HFF-Myc (cell line): ENCODE measurements at regions not wholly inside any gene's neighbourhood (a gene's known extent, or its start where the extent isn't known, plus 50 kb on each side); places are given as distances from the start of the nearest gene placed in this dataset.

Experiments used
- DNase-seq: peaks from one replicate; pipeline ENCODE4 v3.0.0-alpha.2; 2011; ENCODE audit warnings: low read depth; ENCODE audit errors: extremely low read depth
- H3K4me3 ChIP-seq: replicated peaks from 2 replicates; pipeline ENCODE4 v1.5.1; 2011; ENCODE audit warnings: low read depth, mild to moderate bottlenecking, control low read depth, low read length
- TF ChIP-seq, protein P1 (sequence below): IDR thresholded peaks from 2 replicates; pipeline ENCODE4 v1.5.1; 2012; ENCODE audit warnings: mild to moderate bottlenecking, low read depth, low read length, control low read depth; ENCODE audit errors: missing control alignments

DNA sequence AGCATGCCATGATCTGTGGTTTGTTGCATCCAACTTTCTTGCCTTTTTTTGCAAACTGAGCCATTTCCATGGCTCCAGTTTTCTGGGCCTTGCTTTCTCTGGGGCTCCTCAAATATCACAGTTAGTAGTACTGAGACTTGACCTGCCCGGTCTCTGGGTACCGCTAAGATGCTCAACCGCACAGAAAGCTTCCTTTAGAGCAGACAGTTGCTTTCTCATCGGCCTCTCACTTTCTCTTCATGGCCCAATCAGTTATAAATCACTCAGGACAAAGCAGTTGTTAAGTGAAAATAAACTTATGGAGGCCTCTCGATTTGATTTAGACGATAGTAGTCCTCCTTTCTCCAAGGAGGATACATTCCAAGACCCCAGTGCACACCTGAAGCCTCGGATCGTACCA lies 141.2 kb upstream of the ASB18 start:
- no peak overlapping the region for H3K4me3 ChIP-seq
- TF ChIP-seq, protein P1, sequence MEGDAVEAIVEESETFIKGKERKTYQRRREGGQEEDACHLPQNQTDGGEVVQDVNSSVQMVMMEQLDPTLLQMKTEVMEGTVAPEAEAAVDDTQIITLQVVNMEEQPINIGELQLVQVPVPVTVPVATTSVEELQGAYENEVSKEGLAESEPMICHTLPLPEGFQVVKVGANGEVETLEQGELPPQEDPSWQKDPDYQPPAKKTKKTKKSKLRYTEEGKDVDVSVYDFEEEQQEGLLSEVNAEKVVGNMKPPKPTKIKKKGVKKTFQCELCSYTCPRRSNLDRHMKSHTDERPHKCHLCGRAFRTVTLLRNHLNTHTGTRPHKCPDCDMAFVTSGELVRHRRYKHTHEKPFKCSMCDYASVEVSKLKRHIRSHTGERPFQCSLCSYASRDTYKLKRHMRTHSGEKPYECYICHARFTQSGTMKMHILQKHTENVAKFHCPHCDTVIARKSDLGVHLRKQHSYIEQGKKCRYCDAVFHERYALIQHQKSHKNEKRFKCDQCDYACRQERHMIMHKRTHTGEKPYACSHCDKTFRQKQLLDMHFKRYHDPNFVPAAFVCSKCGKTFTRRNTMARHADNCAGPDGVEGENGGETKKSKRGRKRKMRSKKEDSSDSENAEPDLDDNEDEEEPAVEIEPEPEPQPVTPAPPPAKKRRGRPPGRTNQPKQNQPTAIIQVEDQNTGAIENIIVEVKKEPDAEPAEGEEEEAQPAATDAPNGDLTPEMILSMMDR = no peak
- DNase-seq = no peak

DNA sequence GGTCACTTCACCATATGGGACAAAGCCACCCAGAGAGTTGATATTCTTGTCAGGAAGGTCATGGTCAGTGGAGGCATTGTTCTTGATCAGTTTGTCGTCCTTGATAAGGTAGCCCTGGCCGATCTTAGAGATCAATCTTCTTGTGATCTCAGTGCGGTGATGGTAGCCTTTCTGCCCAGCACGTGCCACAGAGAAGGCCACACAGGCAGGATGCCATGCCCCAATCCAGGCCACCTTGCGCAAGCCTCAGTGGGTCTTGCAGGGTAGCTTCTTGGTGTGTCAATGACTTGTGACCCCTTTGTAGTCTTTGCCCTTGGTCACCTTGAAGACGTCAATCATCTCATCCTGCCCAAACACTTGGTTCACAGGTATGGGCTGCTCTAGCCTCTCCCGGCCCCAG lies 143.9 kb upstream of the ASB18 start:
- no peak overlapping the region for H3K4me3 ChIP-seq
- DNase-seq = no peak
- TF ChIP-seq, protein P1 = no peak

DNA sequence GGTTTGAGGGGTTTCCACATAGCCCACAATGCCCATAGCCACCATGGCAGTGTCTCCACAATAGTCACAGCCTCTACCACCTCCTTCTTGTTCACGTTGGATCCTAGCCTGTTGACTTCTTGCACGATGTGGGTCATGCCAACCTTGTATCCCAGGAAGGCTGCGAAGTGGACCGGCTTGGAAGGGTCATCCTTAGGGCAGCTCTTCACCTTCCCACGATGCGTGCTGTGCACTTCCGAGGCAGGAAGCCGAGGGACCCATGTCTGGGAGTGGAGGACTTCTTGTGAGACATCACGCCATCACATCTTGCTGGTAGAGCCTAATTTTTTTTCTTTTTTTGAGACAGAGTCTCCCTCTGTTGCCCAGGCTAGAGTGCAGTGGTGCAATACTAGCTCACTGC lies 144.6 kb upstream of the ASB18 start:
- no peak overlapping the region for H3K4me3 ChIP-seq
- TF ChIP-seq, protein P1 = no peak
- no peak for DNase-seq

DNA sequence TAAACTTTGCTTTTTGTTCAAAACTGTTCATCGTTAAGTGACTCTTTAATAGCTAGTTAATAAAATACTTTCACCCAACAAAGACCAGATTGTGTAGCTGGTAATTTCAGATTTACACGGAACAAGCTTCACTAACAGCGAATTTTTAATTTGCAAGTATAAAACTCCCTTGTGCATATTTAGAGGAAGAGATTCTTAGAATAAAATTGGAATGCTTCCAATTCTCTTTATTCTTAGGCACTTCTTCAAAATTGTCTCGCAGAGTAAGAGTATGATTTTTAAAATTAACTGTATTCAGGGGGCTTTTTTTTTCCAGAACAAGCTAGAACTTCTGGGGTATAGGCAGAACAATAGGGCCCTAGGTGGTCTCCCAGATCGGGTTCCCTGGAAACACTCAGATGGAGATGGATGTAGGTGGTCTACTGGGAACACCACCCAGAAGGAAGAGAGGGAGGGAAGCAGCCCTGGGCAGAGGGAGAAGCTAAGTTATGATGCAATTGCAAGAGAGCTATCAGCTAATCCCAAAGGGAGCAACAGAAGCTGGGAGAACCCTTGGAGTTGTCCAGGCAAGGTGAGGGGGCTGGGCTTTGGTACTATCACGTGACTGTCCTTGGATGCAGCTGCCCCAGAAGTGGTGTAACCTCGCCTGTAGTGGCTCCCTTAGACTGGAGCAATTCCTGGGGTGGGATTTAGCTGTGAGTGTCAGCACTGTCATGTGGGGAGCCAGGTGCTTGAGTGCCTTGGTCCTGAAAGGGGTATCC lies 151.7 kb upstream of the ASB18 start:
- no peak for DNase-seq
- no peak overlapping the region for H3K4me3 ChIP-seq
- TF ChIP-seq, protein P1 = no peak

DNA sequence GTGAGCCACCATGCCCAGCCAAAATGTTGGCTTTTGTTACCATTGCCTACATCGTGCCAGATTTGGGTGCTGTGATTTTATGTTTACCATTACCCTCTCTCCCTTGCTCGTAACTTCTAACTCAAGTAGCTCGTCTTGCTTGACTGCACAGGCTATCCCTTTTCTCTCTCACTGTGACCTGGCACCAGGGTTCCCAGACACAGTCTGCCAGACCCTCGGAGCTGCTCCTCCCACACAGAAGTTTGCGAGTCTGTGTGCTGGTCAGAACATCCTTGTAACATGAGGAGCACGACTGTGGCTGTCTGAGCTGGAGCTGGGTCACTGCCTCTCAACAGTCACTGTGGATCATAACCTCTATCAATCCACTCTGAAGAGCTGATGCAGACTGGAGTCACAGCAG lies 152.5 kb upstream of the ACKR3 start:
- TF ChIP-seq, protein P1 = no peak

DNA sequence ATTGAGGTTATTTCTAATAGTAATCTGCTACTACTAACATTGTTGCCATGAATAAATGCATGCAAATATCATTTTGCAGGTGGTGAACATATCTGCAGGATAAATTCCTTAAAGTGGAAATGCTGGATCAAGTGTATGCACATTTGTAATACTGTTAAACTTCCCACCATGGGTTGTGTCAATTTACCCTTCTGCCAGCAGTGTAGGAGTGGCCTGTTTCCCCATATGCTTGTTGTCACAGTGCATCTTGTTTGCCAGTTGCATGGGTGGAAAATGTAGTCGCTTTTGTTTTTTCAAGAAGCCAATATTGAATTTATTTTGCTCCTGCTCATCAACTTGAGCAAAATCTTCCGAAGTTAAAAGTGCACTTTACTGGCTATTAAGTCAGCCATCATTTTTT lies 139.0 kb upstream of the ACKR3 start:
- no peak overlapping the region for H3K4me3 ChIP-seq
- TF ChIP-seq, protein P1 = no peak
- DNase-seq = no peak

More for the DNA sequence above, 152.5 kb upstream of the ACKR3 start:
- no peak for DNase-seq
- H3K4me3 ChIP-seq = no peak overlapping the region

DNA sequence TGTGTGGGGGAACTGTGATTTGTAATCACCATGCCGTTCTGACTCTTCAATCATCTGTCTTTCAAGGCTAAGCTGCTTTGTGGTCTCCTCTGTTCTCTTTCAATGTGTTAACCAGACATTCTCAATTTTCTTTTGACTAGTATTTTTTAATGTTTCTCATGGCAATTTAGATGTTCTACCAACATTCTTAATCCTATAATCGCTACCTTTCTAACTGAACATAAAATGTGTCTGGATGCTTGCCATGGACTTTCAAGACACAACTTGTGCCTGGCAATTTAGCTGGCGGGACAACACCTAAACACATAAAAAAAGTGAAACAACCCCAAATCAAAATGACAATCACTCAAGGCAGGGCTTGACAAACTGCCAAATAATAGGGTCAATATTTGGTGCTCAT lies 135.0 kb upstream of the ACKR3 start:
- TF ChIP-seq, protein P1 = no peak
- no peak for DNase-seq
- no peak overlapping the region for H3K4me3 ChIP-seq
